Fibroblast of lung (primary cell): ENCODE measurements at regions not wholly inside any gene's neighbourhood (a gene's known extent, or its start where the extent isn't known, plus 50 kb on each side); places are given as distances from the start of the nearest gene placed in this dataset.

Experiments used
- EZH2 ChIP-seq: IDR thresholded peaks from 2 replicates; pipeline ENCODE4 v1.5.1; 2012; ENCODE audit warnings: low read length, control low read depth, mild to moderate bottlenecking; ENCODE audit errors: missing control alignments
- TF ChIP-seq, protein P1 (sequence below), 2 donors: IDR thresholded peaks in 1 of 2; conservative IDR thresholded peaks in 1 of 2; 1 replicate in 1 of 2; 2 replicates in 1 of 2; pipeline ENCODE4 v1.5.1; 2011 to 2012; ENCODE audit warnings: low read length in 2 of 2, control low read depth in 1 of 2, inconsistent platforms in 1 of 2, low read depth in 1 of 2, mild to moderate bottlenecking in 1 of 2

DNA sequence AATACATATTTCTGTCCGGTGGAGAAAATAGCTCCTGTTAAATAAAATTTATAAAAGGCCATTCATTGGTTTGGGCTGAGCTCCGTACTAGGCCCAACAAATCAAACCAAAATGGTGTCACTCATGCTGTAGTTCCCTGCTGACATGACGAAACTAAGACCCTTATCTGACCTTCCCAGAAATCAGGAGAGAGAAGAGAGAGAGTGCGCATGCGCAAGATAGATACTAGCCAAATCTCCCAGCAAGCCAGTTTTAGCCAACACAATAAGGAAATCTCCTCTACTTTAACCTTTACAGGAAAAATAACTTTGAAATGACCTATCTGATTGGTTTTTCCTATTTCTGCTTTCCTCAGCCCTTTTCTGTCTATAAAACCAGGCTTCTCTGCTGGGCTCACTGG lies 152.7 kb upstream of the RMST start:
- TF ChIP-seq, protein P1, sequence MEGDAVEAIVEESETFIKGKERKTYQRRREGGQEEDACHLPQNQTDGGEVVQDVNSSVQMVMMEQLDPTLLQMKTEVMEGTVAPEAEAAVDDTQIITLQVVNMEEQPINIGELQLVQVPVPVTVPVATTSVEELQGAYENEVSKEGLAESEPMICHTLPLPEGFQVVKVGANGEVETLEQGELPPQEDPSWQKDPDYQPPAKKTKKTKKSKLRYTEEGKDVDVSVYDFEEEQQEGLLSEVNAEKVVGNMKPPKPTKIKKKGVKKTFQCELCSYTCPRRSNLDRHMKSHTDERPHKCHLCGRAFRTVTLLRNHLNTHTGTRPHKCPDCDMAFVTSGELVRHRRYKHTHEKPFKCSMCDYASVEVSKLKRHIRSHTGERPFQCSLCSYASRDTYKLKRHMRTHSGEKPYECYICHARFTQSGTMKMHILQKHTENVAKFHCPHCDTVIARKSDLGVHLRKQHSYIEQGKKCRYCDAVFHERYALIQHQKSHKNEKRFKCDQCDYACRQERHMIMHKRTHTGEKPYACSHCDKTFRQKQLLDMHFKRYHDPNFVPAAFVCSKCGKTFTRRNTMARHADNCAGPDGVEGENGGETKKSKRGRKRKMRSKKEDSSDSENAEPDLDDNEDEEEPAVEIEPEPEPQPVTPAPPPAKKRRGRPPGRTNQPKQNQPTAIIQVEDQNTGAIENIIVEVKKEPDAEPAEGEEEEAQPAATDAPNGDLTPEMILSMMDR (conservative IDR thresholded peaks at IDR 0.05 in 1 of 2, IDR thresholded peaks at IDR 0.05 in 1 of 2; ENCODE audit: low read depth in 1 of 2, low read length in 2 of 2): no peak
- no peak for TF ChIP-seq EZH2
